ENCODE measurements at regions not wholly inside any gene's neighbourhood (a gene's known extent, or its start where the extent isn't known, plus 50 kb on each side); places are given as distances from the start of the nearest gene placed in this dataset.

GRCh38 chr15:95327183-95327525 lies 1003.3 kb upstream of the NR2F2 start:
- Histone ChIP-seq H2BK12ac (ENCODE audit: low read depth, low read length) (no peak overlapping the region), H2BK15ac (ENCODE audit: low read length) (no peak overlapping the region), H3K79me2 (ENCODE audit: control insufficient read depth in 1 of 2, insufficient read depth in 2 of 2, low read length in 2 of 2) (no peaks in the 10 kb centered on the region), H4K8ac (ENCODE audit: extremely low read depth, insufficient read depth, low read length) (no peak overlapping the region), H2BK120ac (replicated peaks; ENCODE audit: low read depth, low read length) (no peak overlapping the region), H3K23me2 (ENCODE audit: low read depth, low read length) (peaks cover 4% of the 10 kb centered on the region; the same call in 1 of the 2 replicates), H2BK20ac (ENCODE audit: low read length) (no peak overlapping the region), H3K14ac (ENCODE audit: insufficient read length) (no peak overlapping the region), H3K79me1 (ENCODE audit: low read depth, low read length) (no peaks in the 10 kb centered on the region), H2BK5ac (ENCODE audit: low read depth, low read length) (no peak overlapping the region), H3K56ac (replicated peaks; ENCODE audit: insufficient read length, low read depth, low read length) (no peak overlapping the region), H3K27me3 (replicated peaks in 1 of 4; ENCODE audit: control insufficient read depth in 3 of 4, extremely low read depth in 1 of 4, insufficient read depth in 3 of 4, low read length in 3 of 4) (peaks cover 0 to 16% (median 12%) of the 10 kb centered on the region in 4 experiments; a peak in 5 of 7 replicates), H3K9ac (replicated peaks in 1 of 4; ENCODE audit: extremely low read depth in 1 of 4, low read depth in 3 of 4, low read length in 3 of 4) (no peak overlapping the region), H3K4me3 (ENCODE audit: extremely low read depth in 1 of 4, insufficient read depth in 2 of 4, low read depth in 3 of 4, low read length in 4 of 4) (peak overlapping the region; percentile 20 to 60 (median 34)), H3K18ac (ENCODE audit: extremely low read depth, low read length) (no peak overlapping the region), H3K9me3 (ENCODE audit: insufficient read depth in 2 of 2, low read depth in 1 of 2, low read length in 1 of 2) (no peaks in the 10 kb centered on the region), H2AK5ac (ENCODE audit: low read depth, low read length) (no peak overlapping the region), H4K20me1 (replicated peaks in 1 of 2; ENCODE audit: control insufficient read depth in 1 of 2, insufficient read depth in 2 of 2, low read length in 2 of 2) (no peaks in the 10 kb centered on the region), H3K4me2 (ENCODE audit: insufficient read depth in 1 of 2, low read depth in 2 of 2, low read length in 2 of 2) (peak overlapping the region; percentile 76 to 87), H3K27ac (ENCODE audit: low read depth, low read length) (no peak overlapping the region), H3K4me1 (replicated peaks in 1 of 4; ENCODE audit: control insufficient read depth in 3 of 4, insufficient read depth in 4 of 4, low read length in 3 of 4) (peaks cover 0 to 3% (median under 1%) of the 10 kb centered on the region in 4 experiments; a peak in 3 of 7 replicates), H3K23ac (ENCODE audit: insufficient read length) (no peak overlapping the region), H4K5ac (ENCODE audit: insufficient read length, low read depth, low read length) (no peak overlapping the region), H4K91ac (replicated peaks; ENCODE audit: insufficient read length, low read length) (no peak overlapping the region), H3K4ac (replicated peaks; ENCODE audit: insufficient read length, low read depth, low read length) (no peak overlapping the region), H2AFZ (ENCODE audit: low read length) (0 out of 2 replicates have a peak overlapping the region, but pooled peaks have one; percentile 66), H3K36me3 (ENCODE audit: control insufficient read depth in 2 of 4, insufficient read depth in 4 of 4, low read length in 3 of 4) (no peaks in the 10 kb centered on the region)
- WGBS, 2 experiments (ENCODE audit: extremely low coverage in 1 of 2, insufficient coverage in 1 of 2, insufficient read length in 1 of 2, insufficient replicate concordance in 2 of 2, low coverage in 1 of 2, low lambda C conversion rate in 2 of 2, missing lambda C conversion rate in 1 of 2), result 47% methylated on average over 10 of the region's 10 CpGs; no CpG with 5 or more reads in 1 of the 2 experiments
- CTCF ChIA-PET (ENCODE audit: partially characterized antibody), result no interaction called here
- FAIRE-seq (no peak), DNase-seq (ENCODE audit: low read depth in 1 of 2, low spot score in 2 of 2) (no peak)
- POLR2A ChIA-PET (ENCODE audit: partially characterized antibody), result no interaction called here
- TF ChIP-seq SUZ12 (IDR thresholded peaks at IDR 0.05; ENCODE audit: low read length), result 0 out of 2 replicates have a peak, but pooled peaks have one; percentile 4

Data from H1 (cell line).